Hepatocyte (in vitro differentiated cells): ENCODE measurements at regions not wholly inside any gene's neighbourhood (a gene's known extent, or its start where the extent isn't known, plus 50 kb on each side); places are given as distances from the start of the nearest gene placed in this dataset.

Source experiments
- DNase-seq: peaks from one replicate; pipeline ENCODE4 v3.0.0-alpha.2; 2016; ENCODE audit warnings: low spot score
- H2AFZ ChIP-seq: fragments of 200-600 bp; sonication (generic); 2 replicates; pipeline ENCODE4 v1.6.0; 2016; ENCODE audit warnings: antibody characterized with exemption, mild to moderate bottlenecking
- H3K27ac ChIP-seq: fragments of 200-600 bp; sonication (generic); 2 replicates; pipeline ENCODE4 v1.5.1; 2016; ENCODE audit warnings: mild to moderate bottlenecking
- H3K27me3 ChIP-seq: fragments of 200-600 bp; sonication (generic); 2 replicates; pipeline ENCODE4 v1.6.1; 2016
- H3K36me3 ChIP-seq: fragments of 200-600 bp; sonication (generic); replicated peaks from 2 replicates; pipeline ENCODE4 v1.5.1; 2016; ENCODE audit warnings: low read depth; ENCODE audit not compliant: insufficient read depth
- H3K4me1 ChIP-seq: fragments of 200-600 bp; sonication (generic); 2 replicates; pipeline ENCODE4 v1.5.1; 2016; ENCODE audit warnings: mild to moderate bottlenecking, moderate library complexity; ENCODE audit not compliant: insufficient read depth
- H3K4me2 ChIP-seq: fragments of 200-600 bp; sonication (generic); 2 replicates; pipeline ENCODE4 v1.6.0; 2016
- H3K4me3 ChIP-seq: fragments of 200-600 bp; sonication (generic); 2 replicates; pipeline ENCODE4 v1.5.1; 2016; ENCODE audit warnings: mild to moderate bottlenecking
- H3K79me2 ChIP-seq: fragments of 200-600 bp; sonication (generic); 2 replicates; pipeline ENCODE4 v1.6.0; 2017; ENCODE audit warnings: mild to moderate bottlenecking
- H3K9me2 ChIP-seq: fragments of 200-600 bp; sonication (generic); replicated peaks from 2 replicates; pipeline ENCODE4 v1.6.0; 2017; ENCODE audit warnings: mild to moderate bottlenecking; ENCODE audit not compliant: insufficient read depth
- H3K9me3 ChIP-seq: fragments of 200-600 bp; sonication (generic); 2 replicates; pipeline ENCODE4 v1.5.1; 2016; ENCODE audit warnings: low read depth, mild to moderate bottlenecking
- H4K20me1 ChIP-seq: fragments of 200-600 bp; sonication (generic); 2 replicates; pipeline ENCODE4 v1.6.0; 2016; ENCODE audit warnings: mild to moderate bottlenecking; ENCODE audit not compliant: insufficient read depth, poor library complexity, severe bottlenecking
- CTCF ChIP-seq: fragments of 200-600 bp; sonication (generic); IDR thresholded peaks from 2 replicates; pipeline ENCODE4 v1.5.1; 2016; ENCODE audit warnings: antibody characterized with exemption, mild to moderate bottlenecking; ENCODE audit not compliant: poor library complexity
- EZH2 ChIP-seq: fragments of 200-600 bp; sonication (generic); IDR thresholded peaks from 2 replicates; pipeline ENCODE4 v1.6.1; 2016; ENCODE audit warnings: antibody characterized with exemption, mild to moderate bottlenecking, borderline replicate concordance
- EZH2phosphoT487 ChIP-seq: fragments of 200-600 bp; sonication (generic); IDR thresholded peaks from one replicate; pipeline ENCODE4 v1.6.1; 2018; ENCODE audit warnings: antibody characterized with exemption, mild to moderate bottlenecking, low read depth, moderate library complexity; ENCODE audit not compliant: unreplicated experiment, severe bottlenecking
- WGBS: methylation state at CpG from one replicate; pipeline ENCODE4 v1.1.6; 2016; ENCODE audit warnings: low lambda C conversion rate; ENCODE audit errors: missing lambda C conversion rate; 5-methylcytosine and 5-hydroxymethylcytosine counted together

GRCh38 chr4:171674781-171675180 lies 138.4 kb upstream of the GALNTL6 start:
- Histone ChIP-seq H3K9me3 (no peaks in the 10 kb centered on the region), H3K4me2 (no peak overlapping the region), H3K4me1 (no peaks in the 10 kb centered on the region), H3K27ac (no peak overlapping the region), H3K79me2 (no peaks in the 10 kb centered on the region), H3K9me2 (no peaks in the 10 kb centered on the region), H3K4me3 (no peak overlapping the region), H3K36me3 (no peaks in the 10 kb centered on the region), H3K27me3 (no peaks in the 10 kb centered on the region), H4K20me1 (no peaks in the 10 kb centered on the region), H2AFZ (no peak overlapping the region)
- no peak for DNase-seq
- WGBS: 95% methylated on average over 11 of the region's 11 CpGs
- TF ChIP-seq CTCF (no peak), EZH2phosphoT487 (no peak), EZH2 (no peak)

GRCh38 chr4:171668403-171668802 lies 144.8 kb upstream of the GALNTL6 start:
- WGBS: 86% methylated on average over 3 of the region's 3 CpGs
- no peak overlapping the region for H3K27ac ChIP-seq
- H3K36me3 ChIP-seq: no peaks in the 10 kb centered on the region
- no peak for DNase-seq
- no peaks in the 10 kb centered on the region for H3K4me1 ChIP-seq
- H3K9me2 ChIP-seq: no peaks in the 10 kb centered on the region
- no peaks in the 10 kb centered on the region for H3K9me3 ChIP-seq
- no peak overlapping the region for H2AFZ ChIP-seq
- TF ChIP-seq CTCF (no peak), EZH2phosphoT487 (no peak), EZH2 (no peak)
- no peaks in the 10 kb centered on the region for H3K79me2 ChIP-seq
- no peak overlapping the region for H3K4me2 ChIP-seq
- no peaks in the 10 kb centered on the region for H4K20me1 ChIP-seq
- H3K27me3 ChIP-seq: no peaks in the 10 kb centered on the region
- no peak overlapping the region for H3K4me3 ChIP-seq

GRCh38 chr4:171667906-171668305 lies 145.3 kb upstream of the GALNTL6 start:
- no peaks in the 10 kb centered on the region for H4K20me1 ChIP-seq
- no peaks in the 10 kb centered on the region for H3K36me3 ChIP-seq
- H2AFZ ChIP-seq: no peak overlapping the region
- no peaks in the 10 kb centered on the region for H3K9me2 ChIP-seq
- no peak overlapping the region for H3K4me3 ChIP-seq
- H3K79me2 ChIP-seq: no peaks in the 10 kb centered on the region
- H3K4me1 ChIP-seq: no peaks in the 10 kb centered on the region
- DNase-seq: no peak
- no peak overlapping the region for H3K27ac ChIP-seq
- TF ChIP-seq EZH2phosphoT487 (no peak), EZH2 (no peak), CTCF (no peak)
- no peaks in the 10 kb centered on the region for H3K27me3 ChIP-seq
- no peak overlapping the region for H3K4me2 ChIP-seq
- H3K9me3 ChIP-seq: no peaks in the 10 kb centered on the region

GRCh38 chr4:171651071-171651470 lies 162.1 kb upstream of the GALNTL6 start:
- 87% methylated on average over 6 of the region's 6 CpGs for WGBS
- no peaks in the 10 kb centered on the region for H3K27me3 ChIP-seq
- no peaks in the 10 kb centered on the region for H3K79me2 ChIP-seq
- H3K4me1 ChIP-seq: no peaks in the 10 kb centered on the region
- no peak for TF ChIP-seq CTCF
- TF ChIP-seq EZH2phosphoT487: no peak
- no peak for TF ChIP-seq EZH2
- DNase-seq: no peak
- H4K20me1 ChIP-seq: no peaks in the 10 kb centered on the region
- no peak overlapping the region for H3K27ac ChIP-seq
- H3K36me3 ChIP-seq: no peaks in the 10 kb centered on the region
- H3K4me2 ChIP-seq: no peak overlapping the region
- no peak overlapping the region for H2AFZ ChIP-seq
- H3K4me3 ChIP-seq: no peak overlapping the region
- no peaks in the 10 kb centered on the region for H3K9me3 ChIP-seq
- no peaks in the 10 kb centered on the region for H3K9me2 ChIP-seq
